ENCODE measurements at regions not wholly inside any gene's neighbourhood (a gene's known extent, or its start where the extent isn't known, plus 50 kb on each side); places are given as distances from the start of the nearest gene placed in this dataset.

- no peak for TF ChIP-seq POLR2A (IDR thresholded peaks at IDR 0.05)
- TF ChIP-seq CTCF (IDR thresholded peaks at IDR 0.05): no peak
Measured at GRCh38 chr1:34701326-34702060, 53.4 kb upstream of the GJB5 start.

Data from prostate gland (tissue), 2 donors.